Keratinocyte (primary cell): ENCODE measurements at regions not wholly inside any gene's neighbourhood (a gene's known extent, or its start where the extent isn't known, plus 50 kb on each side); places are given as distances from the start of the nearest gene placed in this dataset.

Source experiments
- DNase-seq: peaks from one replicate; pipeline ENCODE4 v3.0.0-alpha.2; 2011; ENCODE audit warnings: low read depth, missing footprints, low spot score
- FAIRE-seq: peaks from 2 replicates; lab custom pipeline; 2011; peaks lifted over from hg19 to GRCh38; lab: Jason Lieb, UNC
- H2AFZ ChIP-seq: 2 replicates; pipeline ENCODE4 v1.6.0; 2012; ENCODE audit warnings: low read length, control low read depth, inconsistent platforms; ENCODE audit not compliant: control insufficient read depth
- H3K27ac ChIP-seq: 2 replicates; pipeline ENCODE4 v1.5.1; 2011; ENCODE audit warnings: low read length; ENCODE audit not compliant: control insufficient read depth, insufficient read depth
- H3K27me3 ChIP-seq: 3 replicates; pipeline ENCODE4 v1.6.0; 2011; ENCODE audit warnings: low read length; ENCODE audit not compliant: control insufficient read depth, insufficient read depth; ENCODE audit errors: extremely low read depth
- H3K36me3 ChIP-seq, 2 experiments: 2 replicates in 1 of 2; 3 replicates in 1 of 2; pipeline ENCODE4 v1.5.1; 2011; ENCODE audit warnings: low read length in 2 of 2, mild to moderate bottlenecking in 1 of 2; ENCODE audit not compliant: control insufficient read depth in 2 of 2, insufficient read depth in 2 of 2; ENCODE audit errors: extremely low read depth in 1 of 2
- H3K4me1 ChIP-seq: 3 replicates; pipeline ENCODE4 v1.5.1; 2011; ENCODE audit warnings: low read length; ENCODE audit not compliant: control insufficient read depth, insufficient read depth; ENCODE audit errors: extremely low read depth
- H3K4me2 ChIP-seq: 3 replicates; pipeline ENCODE4 v1.6.0; 2011; ENCODE audit warnings: low read depth, low read length; ENCODE audit not compliant: control insufficient read depth, insufficient read depth; ENCODE audit errors: extremely low read depth
- H3K4me3 ChIP-seq, 3 experiments: fragments of 200-600 bp in 1 of 3; sonication (generic) in 1 of 3; 2 replicates in 2 of 3; 3 replicates in 1 of 3; pipeline ENCODE4 v1.5.1; 2011 to 2016; ENCODE audit warnings: low read length in 3 of 3, mild to moderate bottlenecking in 3 of 3, control low read depth in 2 of 3, inconsistent platforms in 1 of 3, low read depth in 1 of 3, mixed read lengths in 1 of 3, mixed run types in 1 of 3, moderate library complexity in 1 of 3; ENCODE audit not compliant: control insufficient read depth in 2 of 3, insufficient read depth in 2 of 3; ENCODE audit errors: extremely low read depth in 1 of 3
- H3K79me2 ChIP-seq: 2 replicates; pipeline ENCODE4 v1.6.0; 2012; ENCODE audit warnings: low read length; ENCODE audit not compliant: control insufficient read depth, insufficient read depth
- H3K9ac ChIP-seq: 3 replicates; pipeline ENCODE4 v1.6.0; 2011; ENCODE audit warnings: low read length; ENCODE audit not compliant: control insufficient read depth, insufficient read depth; ENCODE audit errors: extremely low read depth
- H3K9me1 ChIP-seq: 3 replicates; pipeline ENCODE4 v1.6.0; 2011; ENCODE audit warnings: low read length; ENCODE audit not compliant: control insufficient read depth, insufficient read depth; ENCODE audit errors: extremely low read depth
- H3K9me3 ChIP-seq: 2 replicates; pipeline ENCODE4 v1.5.1; 2012; ENCODE audit warnings: low read depth, low read length; ENCODE audit not compliant: control insufficient read depth
- H4K20me1 ChIP-seq: 3 replicates; pipeline ENCODE4 v1.6.0; 2011; ENCODE audit warnings: low read length; ENCODE audit not compliant: control insufficient read depth, insufficient read depth; ENCODE audit errors: extremely low read depth
- EZH2 ChIP-seq: IDR thresholded peaks from one replicate; pipeline ENCODE4 v1.6.1; 2012; ENCODE audit warnings: inconsistent platforms, mild to moderate bottlenecking, low read length, moderate library complexity
- dilution Hi-C: fragments of 300-500 bp; cut with MboI; formaldehyde crosslinking; loops from one replicate; pipeline ENCODE4 v1.7.0; 2020; ENCODE audit warnings: low sequenced_read_pairs; ENCODE audit not compliant: extremely low pct_ligation_motif_present
- TF ChIP-seq, protein P1 (sequence below), 3 experiments: IDR thresholded peaks in 1 of 3; conservative IDR thresholded peaks in 1 of 3; optimal IDR thresholded peaks in 1 of 3; 2 replicates in 2 of 3; 3 replicates in 1 of 3; pipeline versions ENCODE3 to v1.5.1; 2011; ENCODE audit warnings: low read length in 3 of 3, mild to moderate bottlenecking in 3 of 3, moderate library complexity in 2 of 3, control low read depth in 1 of 3, inconsistent platforms in 1 of 3; ENCODE audit not compliant: insufficient read depth in 2 of 3; ENCODE audit errors: extremely low read depth in 1 of 3

DNA sequence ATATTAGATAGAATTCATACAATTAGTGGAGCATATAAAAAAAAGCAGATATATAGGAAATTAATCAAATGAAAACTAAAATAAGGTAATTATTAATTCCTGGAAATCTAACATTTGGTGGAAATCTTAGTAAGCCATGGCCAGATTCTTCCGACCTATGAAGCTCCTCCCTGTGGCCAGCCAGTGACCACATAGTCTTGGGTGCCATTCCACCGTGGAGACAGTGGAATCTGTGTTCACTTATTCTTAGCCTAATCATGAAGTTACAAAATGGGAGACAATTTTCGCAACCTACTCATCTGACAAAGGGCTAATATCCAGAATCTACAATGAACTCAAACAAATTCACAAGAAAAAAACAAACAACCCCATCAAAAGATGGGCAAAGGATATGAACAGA is 241.9 kb upstream of the FLRT2 start:
- Histone ChIP-seq H3K4me2 (no peak overlapping the region), H3K4me1 (no peaks in the 10 kb centered on the region), H3K27ac (no peak overlapping the region), H2AFZ (no peak overlapping the region), H3K9me3 (no peaks in the 10 kb centered on the region), H3K79me2 (no peaks in the 10 kb centered on the region), H3K9ac (no peak overlapping the region), H4K20me1 (no peaks in the 10 kb centered on the region), H3K36me3 (no peaks in the 10 kb centered on the region), H3K4me3 (no peak overlapping the region), H3K27me3 (no peaks in the 10 kb centered on the region), H3K9me1 (no peaks in the 10 kb centered on the region)
- dilution Hi-C loops: no loop called here
- FAIRE-seq: no peak
- no peak for DNase-seq
- no peak for TF ChIP-seq EZH2
- TF ChIP-seq, protein P1, sequence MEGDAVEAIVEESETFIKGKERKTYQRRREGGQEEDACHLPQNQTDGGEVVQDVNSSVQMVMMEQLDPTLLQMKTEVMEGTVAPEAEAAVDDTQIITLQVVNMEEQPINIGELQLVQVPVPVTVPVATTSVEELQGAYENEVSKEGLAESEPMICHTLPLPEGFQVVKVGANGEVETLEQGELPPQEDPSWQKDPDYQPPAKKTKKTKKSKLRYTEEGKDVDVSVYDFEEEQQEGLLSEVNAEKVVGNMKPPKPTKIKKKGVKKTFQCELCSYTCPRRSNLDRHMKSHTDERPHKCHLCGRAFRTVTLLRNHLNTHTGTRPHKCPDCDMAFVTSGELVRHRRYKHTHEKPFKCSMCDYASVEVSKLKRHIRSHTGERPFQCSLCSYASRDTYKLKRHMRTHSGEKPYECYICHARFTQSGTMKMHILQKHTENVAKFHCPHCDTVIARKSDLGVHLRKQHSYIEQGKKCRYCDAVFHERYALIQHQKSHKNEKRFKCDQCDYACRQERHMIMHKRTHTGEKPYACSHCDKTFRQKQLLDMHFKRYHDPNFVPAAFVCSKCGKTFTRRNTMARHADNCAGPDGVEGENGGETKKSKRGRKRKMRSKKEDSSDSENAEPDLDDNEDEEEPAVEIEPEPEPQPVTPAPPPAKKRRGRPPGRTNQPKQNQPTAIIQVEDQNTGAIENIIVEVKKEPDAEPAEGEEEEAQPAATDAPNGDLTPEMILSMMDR (optimal IDR thresholded peaks at IDR 0.05 in 1 of 3, IDR thresholded peaks at IDR 0.05 in 1 of 3, conservative IDR thresholded peaks at IDR 0.05 in 1 of 3; ENCODE audit: extremely low read depth in 1 of 3, insufficient read depth in 2 of 3, low read length in 3 of 3): no peak

DNA sequence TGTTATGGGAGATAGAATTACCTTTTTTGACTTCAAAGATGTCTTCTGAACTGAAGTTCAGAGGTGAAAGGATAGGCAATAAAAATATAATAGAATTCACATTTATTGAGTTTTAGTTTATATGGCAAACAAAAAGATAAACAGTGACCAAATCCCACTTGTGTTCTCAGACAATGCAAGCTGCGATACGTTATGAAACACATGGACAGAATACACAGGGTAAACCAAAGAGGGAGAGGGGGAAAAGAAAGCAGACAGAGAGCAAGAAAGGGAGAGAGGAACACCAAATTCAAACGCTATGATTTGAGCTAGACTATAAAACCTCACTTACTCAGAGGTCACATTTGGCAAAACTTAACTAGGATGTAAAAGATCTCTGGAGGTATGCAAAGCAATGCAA is 238.2 kb upstream of the FLRT2 start:
- no peaks in the 10 kb centered on the region for H3K27me3 ChIP-seq
- no peak overlapping the region for H3K4me3 ChIP-seq
- no peak overlapping the region for H3K4me2 ChIP-seq
- no peak overlapping the region for H2AFZ ChIP-seq
- dilution Hi-C loops: no loop called here
- no peaks in the 10 kb centered on the region for H3K9me1 ChIP-seq
- H3K36me3 ChIP-seq: no peaks in the 10 kb centered on the region
- H3K27ac ChIP-seq: no peak overlapping the region
- peaks cover 4% of the 10 kb centered on the region for H3K4me1 ChIP-seq
- no peaks in the 10 kb centered on the region for H3K9me3 ChIP-seq
- TF ChIP-seq, protein P1 (optimal IDR thresholded peaks at IDR 0.05 in 1 of 3, IDR thresholded peaks at IDR 0.05 in 1 of 3, conservative IDR thresholded peaks at IDR 0.05 in 1 of 3; ENCODE audit: extremely low read depth in 1 of 3, insufficient read depth in 2 of 3, low read length in 3 of 3): no peak
- TF ChIP-seq EZH2: no peak
- H4K20me1 ChIP-seq: no peaks in the 10 kb centered on the region
- H3K79me2 ChIP-seq: no peaks in the 10 kb centered on the region
- no peak for FAIRE-seq
- H3K9ac ChIP-seq: no peak overlapping the region
- no peak for DNase-seq
